ENCODE measurements at regions not wholly inside any gene's neighbourhood (a gene's known extent, or its start where the extent isn't known, plus 50 kb on each side); places are given as distances from the start of the nearest gene placed in this dataset.

- DNase-seq (ENCODE audit: low read depth): peak; percentile 76
- no peak overlapping the region for H3K4me3 ChIP-seq (ENCODE audit: low read depth, low read length)
- TF ChIP-seq, protein P1, sequence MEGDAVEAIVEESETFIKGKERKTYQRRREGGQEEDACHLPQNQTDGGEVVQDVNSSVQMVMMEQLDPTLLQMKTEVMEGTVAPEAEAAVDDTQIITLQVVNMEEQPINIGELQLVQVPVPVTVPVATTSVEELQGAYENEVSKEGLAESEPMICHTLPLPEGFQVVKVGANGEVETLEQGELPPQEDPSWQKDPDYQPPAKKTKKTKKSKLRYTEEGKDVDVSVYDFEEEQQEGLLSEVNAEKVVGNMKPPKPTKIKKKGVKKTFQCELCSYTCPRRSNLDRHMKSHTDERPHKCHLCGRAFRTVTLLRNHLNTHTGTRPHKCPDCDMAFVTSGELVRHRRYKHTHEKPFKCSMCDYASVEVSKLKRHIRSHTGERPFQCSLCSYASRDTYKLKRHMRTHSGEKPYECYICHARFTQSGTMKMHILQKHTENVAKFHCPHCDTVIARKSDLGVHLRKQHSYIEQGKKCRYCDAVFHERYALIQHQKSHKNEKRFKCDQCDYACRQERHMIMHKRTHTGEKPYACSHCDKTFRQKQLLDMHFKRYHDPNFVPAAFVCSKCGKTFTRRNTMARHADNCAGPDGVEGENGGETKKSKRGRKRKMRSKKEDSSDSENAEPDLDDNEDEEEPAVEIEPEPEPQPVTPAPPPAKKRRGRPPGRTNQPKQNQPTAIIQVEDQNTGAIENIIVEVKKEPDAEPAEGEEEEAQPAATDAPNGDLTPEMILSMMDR (conservative IDR thresholded peaks at IDR 0.05; ENCODE audit: low read depth, low read length): no peak
Measured at GRCh38 chr3:101941318-101942040, 92.2 kb downstream of the NFKBIZ start.

DNA sequence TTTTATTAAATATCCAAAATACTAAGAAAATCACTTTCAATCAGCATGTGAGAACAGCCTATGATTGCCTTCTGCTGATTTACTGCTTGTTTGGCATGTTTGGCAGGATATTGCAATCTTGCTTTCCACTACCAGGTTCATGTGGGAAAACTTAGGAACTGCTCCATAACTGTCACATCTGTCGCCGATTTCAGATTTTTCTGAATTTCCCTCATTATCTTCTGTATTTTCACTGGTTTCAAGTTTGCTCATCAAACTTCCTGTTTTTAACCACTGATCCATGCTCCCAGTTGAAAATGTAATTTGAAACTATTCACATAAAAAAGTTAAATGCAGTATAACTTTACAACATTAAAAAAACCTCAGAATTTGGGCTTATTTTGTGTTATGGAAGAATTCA, 93.0 kb downstream of the NFKBIZ start:
- peak; percentile 30 for DNase-seq (ENCODE audit: low read depth)
- TF ChIP-seq, protein P1 (conservative IDR thresholded peaks at IDR 0.05; ENCODE audit: low read depth, low read length): no peak
- no peak overlapping the region for H3K4me3 ChIP-seq (ENCODE audit: low read depth, low read length)

DNA sequence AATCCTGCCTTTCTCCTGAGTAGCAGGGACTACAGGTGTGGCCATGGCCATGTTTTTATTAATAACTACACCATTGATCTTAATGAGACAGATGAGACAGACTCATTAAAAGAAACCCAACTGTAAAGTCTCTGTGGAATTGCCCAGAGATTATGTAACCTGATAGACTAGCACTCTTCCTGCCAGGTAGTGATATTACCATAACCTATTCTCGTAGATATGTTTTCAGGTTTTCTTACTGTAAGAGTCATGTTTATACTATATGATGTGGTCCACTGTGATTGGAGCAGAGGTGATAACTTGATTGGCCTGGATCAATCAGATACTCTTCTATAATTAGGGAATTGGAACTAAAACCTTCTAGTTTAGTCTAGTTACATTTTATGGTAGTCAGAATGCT, 93.7 kb downstream of the NFKBIZ start:
- no peak overlapping the region for H3K4me3 ChIP-seq (ENCODE audit: low read depth, low read length)
- TF ChIP-seq, protein P1 (conservative IDR thresholded peaks at IDR 0.05; ENCODE audit: low read depth, low read length): no peak
- no peak for DNase-seq (ENCODE audit: low read depth)

GRCh38 chr3:101944308-101944707, 95.0 kb downstream of the NFKBIZ start:
- no peak overlapping the region for H3K4me3 ChIP-seq (ENCODE audit: low read depth, low read length)
- DNase-seq (ENCODE audit: low read depth): no peak
- TF ChIP-seq, protein P1 (conservative IDR thresholded peaks at IDR 0.05; ENCODE audit: low read depth, low read length): no peak

- TF ChIP-seq, protein P1 (conservative IDR thresholded peaks at IDR 0.05; ENCODE audit: low read depth, low read length): no peak
- DNase-seq (ENCODE audit: low read depth): no peak
- H3K4me3 ChIP-seq (ENCODE audit: low read depth, low read length): no peak overlapping the region
Measured at GRCh38 chr3:101945980-101946379, 96.7 kb downstream of the NFKBIZ start.

DNA sequence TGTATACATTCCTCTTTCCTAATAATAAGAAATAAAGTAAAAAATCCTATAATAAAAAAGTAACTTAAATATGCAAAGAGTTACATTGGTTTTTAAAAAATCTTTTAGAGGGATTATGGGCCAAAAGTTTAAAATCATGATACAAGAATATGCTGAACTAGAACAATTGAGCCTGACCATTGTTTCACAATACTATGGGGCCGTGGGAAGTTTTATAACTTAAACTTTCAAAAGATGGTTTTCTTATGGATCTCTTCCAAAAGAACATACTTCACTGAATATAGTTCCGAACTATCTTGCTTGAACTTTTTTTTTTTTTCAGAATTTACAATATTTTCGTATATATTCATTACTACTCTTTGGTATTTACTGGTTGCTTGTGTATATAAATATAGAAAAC, 97.6 kb downstream of the NFKBIZ start:
- no peak for DNase-seq (ENCODE audit: low read depth)
- no peak overlapping the region for H3K4me3 ChIP-seq (ENCODE audit: low read depth, low read length)
- TF ChIP-seq, protein P1 (conservative IDR thresholded peaks at IDR 0.05; ENCODE audit: low read depth, low read length): no peak

GRCh38 chr3:101950510-101950909, 101.2 kb downstream of the NFKBIZ start:
- peak; percentile 81 for DNase-seq (ENCODE audit: low read depth)
- TF ChIP-seq, protein P1 (conservative IDR thresholded peaks at IDR 0.05; ENCODE audit: low read depth, low read length): no peak

More at GRCh38 chr3:101950510-101950909, 101.2 kb downstream of the NFKBIZ start:
- H3K4me3 ChIP-seq (ENCODE audit: low read depth, low read length): no peak overlapping the region
